ENCODE measurements at regions not wholly inside any gene's neighbourhood (a gene's known extent, or its start where the extent isn't known, plus 50 kb on each side); places are given as distances from the start of the nearest gene placed in this dataset.

GRCh38 chr1:118445156-118445555 is 260.1 kb upstream of the SPAG17 start:
- Mint-ChIP-seq H3K27ac (no peak overlapping the region), H3K27me3 (ENCODE audit: low read depth in 3 of 3) (no peaks in the 10 kb centered on the region), H3K9me3 (peaks cover 2 to 10% (median 6%) of the 10 kb centered on the region in 7 donors), H3K4me3 (no peak overlapping the region), H3K36me3 (no peaks in the 10 kb centered on the region), H3K4me1 (no peaks in the 10 kb centered on the region)
- peaks cover 12 to 18% of the 10 kb centered on the region in 2 donors for H3K9me3 ChIP-seq (replicated peaks in 1 of 2; ENCODE audit: control insufficient read depth in 1 of 2, insufficient read depth in 1 of 2, low read length in 2 of 2)
- H3K9ac ChIP-seq (ENCODE audit: insufficient read depth, low read length, poor library complexity, severe bottlenecking), result no peak overlapping the region
- no peaks in the 10 kb centered on the region for H4K20me1 ChIP-seq (ENCODE audit: insufficient read depth, low read length)
- no peaks in the 10 kb centered on the region for H3K4me1 ChIP-seq (ENCODE audit: control insufficient read depth in 1 of 2, insufficient read depth in 2 of 2, low read length in 2 of 2)
- no peaks in the 10 kb centered on the region for H3K36me3 ChIP-seq (replicated peaks in 1 of 2; ENCODE audit: control insufficient read depth in 1 of 2, insufficient read depth in 2 of 2, low read length in 2 of 2)
- no peak for DNase-seq
- no peak for TF ChIP-seq CTCF (IDR thresholded peaks at IDR 0.05)
- no peak overlapping the region for H3K4me3 ChIP-seq (replicated peaks in 1 of 3; ENCODE audit: low read depth in 2 of 3, low read length in 3 of 3)
- H2AFZ ChIP-seq (ENCODE audit: insufficient read depth, low read depth, low read length, poor library complexity, severe bottlenecking), result no peak overlapping the region
- intact Hi-C loops (cut with micrococcal nuclease), result no loop called here
- no peak overlapping the region for H3K4me2 ChIP-seq (replicated peaks; ENCODE audit: extremely low read depth, low read length, poor library complexity, severe bottlenecking)
- no peaks in the 10 kb centered on the region for H3K27me3 ChIP-seq (ENCODE audit: control insufficient read depth in 2 of 2, insufficient read depth in 2 of 2, low read length in 2 of 2)
- no CpG with 5 or more reads among the region's 1 CpG for WGBS (ENCODE audit: insufficient coverage)
- no peaks in the 10 kb centered on the region for H3K79me2 ChIP-seq (ENCODE audit: insufficient read depth, low read length)
- no peak overlapping the region for H3K27ac ChIP-seq (ENCODE audit: low read depth in 1 of 2, low read length in 2 of 2)

GRCh38 chr1:118442214-118442613 is 257.2 kb upstream of the SPAG17 start:
- intact Hi-C loops (cut with micrococcal nuclease), result no loop called here
- Mint-ChIP-seq H3K27me3 (ENCODE audit: low read depth in 3 of 3) (no peaks in the 10 kb centered on the region), H3K4me1 (no peaks in the 10 kb centered on the region), H3K9me3 (peaks cover 0 to 5% (median 3%) of the 10 kb centered on the region in 7 donors), H3K27ac (no peak overlapping the region), H3K36me3 (no peaks in the 10 kb centered on the region), H3K4me3 (no peak overlapping the region)
- H3K4me3 ChIP-seq (replicated peaks in 1 of 3; ENCODE audit: low read depth in 2 of 3, low read length in 3 of 3), result no peak overlapping the region
- H3K9ac ChIP-seq (ENCODE audit: insufficient read depth, low read length, poor library complexity, severe bottlenecking), result no peak overlapping the region
- peaks cover 4 to 6% of the 10 kb centered on the region in 2 donors for H3K9me3 ChIP-seq (replicated peaks in 1 of 2; ENCODE audit: control insufficient read depth in 1 of 2, insufficient read depth in 1 of 2, low read length in 2 of 2)
- H3K4me2 ChIP-seq (replicated peaks; ENCODE audit: extremely low read depth, low read length, poor library complexity, severe bottlenecking), result no peak overlapping the region
- no peak for TF ChIP-seq CTCF (IDR thresholded peaks at IDR 0.05)
- H3K79me2 ChIP-seq (ENCODE audit: insufficient read depth, low read length), result no peaks in the 10 kb centered on the region
- WGBS (ENCODE audit: insufficient coverage), result no CpG with 5 or more reads among the region's 2 CpGs
- H3K4me1 ChIP-seq (ENCODE audit: control insufficient read depth in 1 of 2, insufficient read depth in 2 of 2, low read length in 2 of 2), result no peaks in the 10 kb centered on the region
- no peak for DNase-seq
- no peaks in the 10 kb centered on the region for H3K27me3 ChIP-seq (ENCODE audit: control insufficient read depth in 2 of 2, insufficient read depth in 2 of 2, low read length in 2 of 2)
- no peak overlapping the region for H3K27ac ChIP-seq (ENCODE audit: low read depth in 1 of 2, low read length in 2 of 2)
- H3K36me3 ChIP-seq (replicated peaks in 1 of 2; ENCODE audit: control insufficient read depth in 1 of 2, insufficient read depth in 2 of 2, low read length in 2 of 2), result no peaks in the 10 kb centered on the region
- H4K20me1 ChIP-seq (ENCODE audit: insufficient read depth, low read length), result no peaks in the 10 kb centered on the region
- no peak overlapping the region for H2AFZ ChIP-seq (ENCODE audit: insufficient read depth, low read depth, low read length, poor library complexity, severe bottlenecking)
